Fibroblast of lung (primary cell): ENCODE measurements at regions not wholly inside any gene's neighbourhood (a gene's known extent, or its start where the extent isn't known, plus 50 kb on each side); places are given as distances from the start of the nearest gene placed in this dataset.

Experiments used
- DNase-seq, 2 donors: peaks; one replicate each; pipeline versions ENCODE4 v3.0.0 to v3.0.0-alpha.2; 2010; ENCODE audit warnings: low read depth in 2 of 2
- H2AFZ ChIP-seq: 2 replicates; pipeline ENCODE4 v1.5.1; 2012; ENCODE audit warnings: low read length, control low read depth, inconsistent platforms
- H3K27ac ChIP-seq: 2 replicates; pipeline ENCODE4 v1.5.1; 2011; ENCODE audit warnings: low read length, control low read depth; ENCODE audit not compliant: insufficient read depth
- H3K27me3 ChIP-seq: 2 replicates; pipeline ENCODE4 v1.5.1; 2011; ENCODE audit warnings: mild to moderate bottlenecking, low read length; ENCODE audit not compliant: control insufficient read depth, insufficient read depth
- H3K36me3 ChIP-seq: 2 replicates; pipeline ENCODE4 v1.5.1; 2011; ENCODE audit warnings: low read length; ENCODE audit not compliant: control insufficient read depth, insufficient read depth
- H3K4me1 ChIP-seq: 2 replicates; pipeline ENCODE4 v1.5.1; 2011; ENCODE audit warnings: low read length; ENCODE audit not compliant: control insufficient read depth, insufficient read depth; ENCODE audit errors: extremely low read depth
- H3K4me2 ChIP-seq: 2 replicates; pipeline ENCODE4 v1.5.1; 2011; ENCODE audit warnings: low read length, control low read depth; ENCODE audit not compliant: insufficient read depth; ENCODE audit errors: extremely low read depth
- H3K4me3 ChIP-seq, 4 experiments: fragments of 200-600 bp in 1 of 4; sonication (generic) in 1 of 4; replicated peaks in 1 of 4; 2 replicates each; pipeline ENCODE4 v1.5.1; 2011 to 2016; ENCODE audit warnings: low read length in 4 of 4, low read depth in 3 of 4, mild to moderate bottlenecking in 3 of 4, control low read depth in 2 of 4, inconsistent platforms in 1 of 4, mixed read lengths in 1 of 4; ENCODE audit not compliant: insufficient read depth in 1 of 4; ENCODE audit errors: control extremely low read depth in 1 of 4
- H3K79me2 ChIP-seq: 2 replicates; pipeline ENCODE4 v1.5.1; 2012; ENCODE audit warnings: mild to moderate bottlenecking, low read length, inconsistent platforms; ENCODE audit not compliant: control insufficient read depth, insufficient read depth
- H3K9ac ChIP-seq: 2 replicates; pipeline ENCODE4 v1.5.1; 2011; ENCODE audit warnings: mild to moderate bottlenecking, low read length, control low read depth; ENCODE audit not compliant: insufficient read depth
- H3K9me3 ChIP-seq: 2 replicates; pipeline ENCODE4 v1.5.1; 2012; ENCODE audit warnings: low read depth, low read length; ENCODE audit not compliant: control insufficient read depth, insufficient read depth
- H4K20me1 ChIP-seq: 2 replicates; pipeline ENCODE4 v1.5.1; 2011; ENCODE audit warnings: low read length; ENCODE audit not compliant: control insufficient read depth, insufficient read depth; ENCODE audit errors: extremely low read depth
- EZH2 ChIP-seq: IDR thresholded peaks from 2 replicates; pipeline ENCODE4 v1.5.1; 2012; ENCODE audit warnings: low read length, control low read depth, mild to moderate bottlenecking; ENCODE audit errors: missing control alignments
- TF ChIP-seq, protein P1 (sequence below), 2 donors: IDR thresholded peaks in 1 of 2; conservative IDR thresholded peaks in 1 of 2; 1 replicate in 1 of 2; 2 replicates in 1 of 2; pipeline ENCODE4 v1.5.1; 2011 to 2012; ENCODE audit warnings: low read length in 2 of 2, control low read depth in 1 of 2, inconsistent platforms in 1 of 2, low read depth in 1 of 2, mild to moderate bottlenecking in 1 of 2

- no peaks in the 10 kb centered on the region for H3K27me3 ChIP-seq
- no peaks in the 10 kb centered on the region for H3K9me3 ChIP-seq
- no peak overlapping the region for H3K4me3 ChIP-seq
- H3K36me3 ChIP-seq: no peaks in the 10 kb centered on the region
- TF ChIP-seq, protein P1, sequence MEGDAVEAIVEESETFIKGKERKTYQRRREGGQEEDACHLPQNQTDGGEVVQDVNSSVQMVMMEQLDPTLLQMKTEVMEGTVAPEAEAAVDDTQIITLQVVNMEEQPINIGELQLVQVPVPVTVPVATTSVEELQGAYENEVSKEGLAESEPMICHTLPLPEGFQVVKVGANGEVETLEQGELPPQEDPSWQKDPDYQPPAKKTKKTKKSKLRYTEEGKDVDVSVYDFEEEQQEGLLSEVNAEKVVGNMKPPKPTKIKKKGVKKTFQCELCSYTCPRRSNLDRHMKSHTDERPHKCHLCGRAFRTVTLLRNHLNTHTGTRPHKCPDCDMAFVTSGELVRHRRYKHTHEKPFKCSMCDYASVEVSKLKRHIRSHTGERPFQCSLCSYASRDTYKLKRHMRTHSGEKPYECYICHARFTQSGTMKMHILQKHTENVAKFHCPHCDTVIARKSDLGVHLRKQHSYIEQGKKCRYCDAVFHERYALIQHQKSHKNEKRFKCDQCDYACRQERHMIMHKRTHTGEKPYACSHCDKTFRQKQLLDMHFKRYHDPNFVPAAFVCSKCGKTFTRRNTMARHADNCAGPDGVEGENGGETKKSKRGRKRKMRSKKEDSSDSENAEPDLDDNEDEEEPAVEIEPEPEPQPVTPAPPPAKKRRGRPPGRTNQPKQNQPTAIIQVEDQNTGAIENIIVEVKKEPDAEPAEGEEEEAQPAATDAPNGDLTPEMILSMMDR (conservative IDR thresholded peaks at IDR 0.05 in 1 of 2, IDR thresholded peaks at IDR 0.05 in 1 of 2; ENCODE audit: low read depth in 1 of 2, low read length in 2 of 2): no peak
- no peak for TF ChIP-seq EZH2
- no peaks in the 10 kb centered on the region for H3K4me1 ChIP-seq
- no peak overlapping the region for H3K9ac ChIP-seq
- DNase-seq: no peak
- H3K27ac ChIP-seq: no peak overlapping the region
- H3K79me2 ChIP-seq: no peaks in the 10 kb centered on the region
- H4K20me1 ChIP-seq: no peaks in the 10 kb centered on the region
- H3K4me2 ChIP-seq: no peak overlapping the region
- H2AFZ ChIP-seq: no peak overlapping the region
Observed at GRCh38 chr3:106797461-106797860, 579.8 kb upstream of the CCDC54 start.

GRCh38 chr3:106805625-106806024 lies 571.6 kb upstream of the CCDC54 start:
- no peaks in the 10 kb centered on the region for H3K79me2 ChIP-seq
- no peak overlapping the region for H2AFZ ChIP-seq
- TF ChIP-seq, protein P1 (conservative IDR thresholded peaks at IDR 0.05 in 1 of 2, IDR thresholded peaks at IDR 0.05 in 1 of 2; ENCODE audit: low read depth in 1 of 2, low read length in 2 of 2): no peak
- TF ChIP-seq EZH2: no peak
- H3K27me3 ChIP-seq: no peaks in the 10 kb centered on the region
- H3K9ac ChIP-seq: no peak overlapping the region
- H3K9me3 ChIP-seq: no peaks in the 10 kb centered on the region
- H3K27ac ChIP-seq: no peak overlapping the region
- no peak overlapping the region for H3K4me2 ChIP-seq
- H3K36me3 ChIP-seq: no peaks in the 10 kb centered on the region
- H4K20me1 ChIP-seq: no peaks in the 10 kb centered on the region
- peak in 1 of 2 donors; percentile 69 for DNase-seq
- H3K4me1 ChIP-seq: peaks cover 2% of the 10 kb centered on the region
- H3K4me3 ChIP-seq: no peak overlapping the region

- Histone ChIP-seq H3K36me3 (no peaks in the 10 kb centered on the region), H3K79me2 (no peaks in the 10 kb centered on the region), H3K27ac (no peak overlapping the region), H3K9me3 (no peaks in the 10 kb centered on the region), H3K4me3 (no peak overlapping the region), H3K4me1 (peaks cover 4% of the 10 kb centered on the region), H3K4me2 (no peak overlapping the region), H2AFZ (no peak overlapping the region), H4K20me1 (no peaks in the 10 kb centered on the region), H3K9ac (no peak overlapping the region), H3K27me3 (no peaks in the 10 kb centered on the region)
- TF ChIP-seq EZH2: no peak
- TF ChIP-seq, protein P1 (conservative IDR thresholded peaks at IDR 0.05 in 1 of 2, IDR thresholded peaks at IDR 0.05 in 1 of 2; ENCODE audit: low read depth in 1 of 2, low read length in 2 of 2): no peak
- DNase-seq: no peak
Observed at GRCh38 chr3:106806964-106807363, 570.3 kb upstream of the CCDC54 start.
